Peyer's patch (tissue), 4 donors: ENCODE measurements at regions not wholly inside any gene's neighbourhood (a gene's known extent, or its start where the extent isn't known, plus 50 kb on each side); places are given as distances from the start of the nearest gene placed in this dataset.

Experiments used
- DNase-seq, 3 donors: peaks; one replicate each; pipeline ENCODE4 v3.0.0-alpha.2; 2017 to 2019
- H3K27ac ChIP-seq, 4 donors: fragments of 200-600 bp; sonication (generic); one replicate each; pipeline ENCODE4 v1.5.1; 2016 to 2019
- H3K27me3 ChIP-seq, 2 donors: fragments of 200-600 bp; sonication (generic); one replicate each; pipeline ENCODE4 v1.5.1; 2019
- H3K36me3 ChIP-seq, 3 donors: fragments of 200-600 bp; sonication (generic); one replicate each; pipeline ENCODE4 v1.5.1; 2016 to 2019
- H3K4me1 ChIP-seq, 4 donors: fragments of 200-600 bp; sonication (generic); one replicate each; pipeline ENCODE4 v1.5.1; 2016 to 2019
- H3K4me3 ChIP-seq, 4 donors: fragments of 200-600 bp; sonication (generic); 1 replicate in 3 of 4; 2 replicates in 1 of 4; pipeline ENCODE4 v1.5.1; 2016 to 2019; ENCODE audit warnings: mild to moderate bottlenecking in 1 of 4
- H3K9me3 ChIP-seq, 4 donors: fragments of 200-600 bp; sonication (generic); one replicate each; pipeline ENCODE4 v1.5.1; 2016 to 2019; ENCODE audit warnings: mild to moderate bottlenecking in 1 of 4
- POLR2A ChIP-seq, 2 donors: fragments of 450-650 bp; IDR thresholded peaks; one replicate each; pipeline ENCODE4 v1.5.1; 2017; ENCODE audit warnings: antibody characterized with exemption in 2 of 2, mild to moderate bottlenecking in 2 of 2, moderate library complexity in 2 of 2
- TF ChIP-seq, protein P1 (sequence below), 6 experiments: fragments of 450-650 bp in 4 of 6; fragments of 200-600 bp in 2 of 6; sonication (generic) in 1 of 6; IDR thresholded peaks; one replicate each; pipeline ENCODE4 v1.5.1; 2017 to 2019; ENCODE audit warnings: antibody characterized with exemption in 6 of 6, mild to moderate bottlenecking in 3 of 6, moderate library complexity in 1 of 6

DNA sequence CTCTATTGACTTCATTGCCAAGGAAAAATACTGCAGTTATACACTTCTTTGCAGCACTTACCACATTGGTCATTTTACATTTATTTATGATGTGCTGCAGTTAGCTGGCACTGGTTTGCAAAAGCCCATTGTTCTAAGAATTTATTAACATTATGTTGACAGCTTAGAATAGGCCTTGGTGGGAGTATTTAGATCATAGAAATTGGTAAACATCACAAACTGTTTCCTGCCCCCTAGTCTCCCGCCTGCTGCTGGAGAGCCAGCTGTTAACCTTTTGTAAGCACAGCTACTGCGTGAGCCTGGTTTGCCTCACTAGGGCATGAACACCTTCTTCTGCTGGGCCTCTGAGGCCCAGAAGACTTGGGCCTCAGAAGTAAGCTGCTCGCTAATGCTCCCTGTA, 651.4 kb upstream of the GOT2 start:
- Histone ChIP-seq H3K4me1 (no peaks in the 10 kb centered on the region), H3K27ac (no peak overlapping the region), H3K9me3 (peaks cover 0 to 4% (median 0%) of the 10 kb centered on the region in 4 donors), H3K4me3 (no peak overlapping the region), H3K27me3 (no peaks in the 10 kb centered on the region), H3K36me3 (no peaks in the 10 kb centered on the region)
- TF ChIP-seq POLR2A (IDR thresholded peaks at IDR 0.05): no peak
- TF ChIP-seq, protein P1, sequence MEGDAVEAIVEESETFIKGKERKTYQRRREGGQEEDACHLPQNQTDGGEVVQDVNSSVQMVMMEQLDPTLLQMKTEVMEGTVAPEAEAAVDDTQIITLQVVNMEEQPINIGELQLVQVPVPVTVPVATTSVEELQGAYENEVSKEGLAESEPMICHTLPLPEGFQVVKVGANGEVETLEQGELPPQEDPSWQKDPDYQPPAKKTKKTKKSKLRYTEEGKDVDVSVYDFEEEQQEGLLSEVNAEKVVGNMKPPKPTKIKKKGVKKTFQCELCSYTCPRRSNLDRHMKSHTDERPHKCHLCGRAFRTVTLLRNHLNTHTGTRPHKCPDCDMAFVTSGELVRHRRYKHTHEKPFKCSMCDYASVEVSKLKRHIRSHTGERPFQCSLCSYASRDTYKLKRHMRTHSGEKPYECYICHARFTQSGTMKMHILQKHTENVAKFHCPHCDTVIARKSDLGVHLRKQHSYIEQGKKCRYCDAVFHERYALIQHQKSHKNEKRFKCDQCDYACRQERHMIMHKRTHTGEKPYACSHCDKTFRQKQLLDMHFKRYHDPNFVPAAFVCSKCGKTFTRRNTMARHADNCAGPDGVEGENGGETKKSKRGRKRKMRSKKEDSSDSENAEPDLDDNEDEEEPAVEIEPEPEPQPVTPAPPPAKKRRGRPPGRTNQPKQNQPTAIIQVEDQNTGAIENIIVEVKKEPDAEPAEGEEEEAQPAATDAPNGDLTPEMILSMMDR (IDR thresholded peaks at IDR 0.05): no peak
- no peak for DNase-seq

GRCh38 chr16:59373632-59374031, 639.5 kb upstream of the GOT2 start:
- H3K9me3 ChIP-seq: no peaks in the 10 kb centered on the region
- TF ChIP-seq POLR2A (IDR thresholded peaks at IDR 0.05): no peak
- TF ChIP-seq, protein P1 (IDR thresholded peaks at IDR 0.05): no peak
- no peaks in the 10 kb centered on the region for H3K36me3 ChIP-seq
- H3K4me3 ChIP-seq: no peak overlapping the region
- H3K27me3 ChIP-seq: no peaks in the 10 kb centered on the region
- H3K27ac ChIP-seq: no peak overlapping the region
- no peak for DNase-seq
- H3K4me1 ChIP-seq: no peaks in the 10 kb centered on the region

GRCh38 chr16:59370717-59371116, 636.6 kb upstream of the GOT2 start:
- Histone ChIP-seq H3K9me3 (no peaks in the 10 kb centered on the region), H3K27me3 (no peaks in the 10 kb centered on the region), H3K4me3 (no peak overlapping the region), H3K27ac (no peak overlapping the region), H3K4me1 (no peaks in the 10 kb centered on the region), H3K36me3 (no peaks in the 10 kb centered on the region)
- TF ChIP-seq, protein P1 (IDR thresholded peaks at IDR 0.05): no peak
- no peak for TF ChIP-seq POLR2A (IDR thresholded peaks at IDR 0.05)
- no peak for DNase-seq

- Histone ChIP-seq H3K27ac (no peak overlapping the region), H3K4me1 (no peaks in the 10 kb centered on the region), H3K36me3 (no peaks in the 10 kb centered on the region), H3K9me3 (no peaks in the 10 kb centered on the region), H3K27me3 (no peaks in the 10 kb centered on the region), H3K4me3 (no peak overlapping the region)
- TF ChIP-seq, protein P1 (IDR thresholded peaks at IDR 0.05): no peak
- TF ChIP-seq POLR2A (IDR thresholded peaks at IDR 0.05): no peak
- no peak for DNase-seq
Measured at GRCh38 chr16:59369523-59369922, 635.4 kb upstream of the GOT2 start.

DNA sequence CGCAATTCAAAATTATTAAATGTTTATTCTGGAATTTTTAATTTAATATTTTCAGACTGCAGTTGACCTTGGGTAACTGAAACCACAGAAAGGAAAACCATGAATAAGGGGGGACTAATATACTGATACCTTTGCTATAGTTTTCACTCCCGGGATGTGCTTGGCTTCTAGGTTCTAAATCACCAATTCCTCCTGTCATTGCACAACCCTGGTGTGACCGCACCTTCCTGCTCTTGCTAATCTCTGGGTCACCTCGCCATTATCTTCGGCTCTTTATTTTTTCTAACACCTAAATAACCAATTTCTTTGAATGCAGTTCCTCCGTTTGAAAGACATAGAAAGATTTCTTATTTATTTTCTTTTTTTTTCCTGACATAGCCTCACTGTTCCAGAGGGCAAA, 634.5 kb upstream of the GOT2 start:
- no peak overlapping the region for H3K27ac ChIP-seq
- H3K36me3 ChIP-seq: no peaks in the 10 kb centered on the region
- TF ChIP-seq POLR2A (IDR thresholded peaks at IDR 0.05): no peak
- TF ChIP-seq, protein P1 (IDR thresholded peaks at IDR 0.05): no peak
- no peak overlapping the region for H3K4me3 ChIP-seq
- no peaks in the 10 kb centered on the region for H3K4me1 ChIP-seq
- no peaks in the 10 kb centered on the region for H3K27me3 ChIP-seq
- DNase-seq: no peak
- no peaks in the 10 kb centered on the region for H3K9me3 ChIP-seq

GRCh38 chr16:59356709-59357108, 622.6 kb upstream of the GOT2 start:
- no peak for DNase-seq
- TF ChIP-seq, protein P1 (IDR thresholded peaks at IDR 0.05): no peak
- no peaks in the 10 kb centered on the region for H3K4me1 ChIP-seq
- no peak overlapping the region for H3K4me3 ChIP-seq
- H3K27ac ChIP-seq: no peak overlapping the region
- no peaks in the 10 kb centered on the region for H3K36me3 ChIP-seq
- no peaks in the 10 kb centered on the region for H3K9me3 ChIP-seq
- no peaks in the 10 kb centered on the region for H3K27me3 ChIP-seq
